ENCODE measurements at regions not wholly inside any gene's neighbourhood (a gene's known extent, or its start where the extent isn't known, plus 50 kb on each side); places are given as distances from the start of the nearest gene placed in this dataset.

- no peaks in the 10 kb centered on the region for H3K9me3 ChIP-seq (ENCODE audit: low read length)
- CTCF ChIA-PET: no interaction called here
- POLR2A ChIA-PET (ENCODE audit: unreplicated experiment): no interaction called here
- DNase-seq (no peak), ATAC-seq (no peak)
- no peak overlapping the region for H3K4me2 ChIP-seq (ENCODE audit: low read length)
- TF ChIP-seq EZH2 (IDR thresholded peaks at IDR 0.05; ENCODE audit: low read length, unreplicated experiment) (no peak), CTCF (conservative IDR thresholded peaks at IDR 0.05; ENCODE audit: low read depth, low read length) (no peak), EZH2phosphoT487 (IDR thresholded peaks at IDR 0.05; ENCODE audit: borderline replicate concordance, low read length) (no peak)
- no peaks in the 10 kb centered on the region for H3F3A ChIP-seq (ENCODE audit: low read length, unreplicated experiment)
- no peaks in the 10 kb centered on the region for H3K4me1 ChIP-seq (ENCODE audit: insufficient read depth, low read length)
- no peak overlapping the region for H3K4me3 ChIP-seq (ENCODE audit: low read length)
- intact Hi-C loops (cut with micrococcal nuclease): no loop called here
- no TSS peak for BruUV-seq (replicated peaks)
- H4K20me1 ChIP-seq (ENCODE audit: low read length): no peaks in the 10 kb centered on the region
- no peaks in the 10 kb centered on the region for H3K9me2 ChIP-seq (replicated peaks; ENCODE audit: low read length)
- H3K27ac ChIP-seq (ENCODE audit: low read length): no peak overlapping the region
- no peak overlapping the region for H3K9ac ChIP-seq (ENCODE audit: low read length)
- H3K79me2 ChIP-seq (ENCODE audit: low read length): no peaks in the 10 kb centered on the region
- no peak overlapping the region for H2AFZ ChIP-seq (ENCODE audit: low read length)
- no peaks in the 10 kb centered on the region for H3K36me3 ChIP-seq (ENCODE audit: low read depth, low read length)
- no peaks in the 10 kb centered on the region for H3K27me3 ChIP-seq (ENCODE audit: low read length)
These were observed 98.4 kb upstream of the KLHL1 start for GRCh38 chr13:70206671-70207070.

GRCh38 chr13:70203661-70204229 is 95.5 kb upstream of the KLHL1 start:
- no TSS peak for BruUV-seq (replicated peaks)
- Histone ChIP-seq H3K9me2 (replicated peaks; ENCODE audit: low read length) (no peaks in the 10 kb centered on the region), H2AFZ (ENCODE audit: low read length) (no peak overlapping the region), H3K9ac (ENCODE audit: low read length) (no peak overlapping the region), H3K4me2 (ENCODE audit: low read length) (no peak overlapping the region), H3K9me3 (ENCODE audit: low read length) (no peaks in the 10 kb centered on the region), H3F3A (ENCODE audit: low read length, unreplicated experiment) (no peaks in the 10 kb centered on the region), H3K79me2 (ENCODE audit: low read length) (no peaks in the 10 kb centered on the region), H3K27ac (ENCODE audit: low read length) (no peak overlapping the region), H3K4me1 (ENCODE audit: insufficient read depth, low read length) (no peaks in the 10 kb centered on the region), H4K20me1 (ENCODE audit: low read length) (no peaks in the 10 kb centered on the region), H3K27me3 (ENCODE audit: low read length) (no peaks in the 10 kb centered on the region), H3K4me3 (ENCODE audit: low read length) (no peak overlapping the region), H3K36me3 (ENCODE audit: low read depth, low read length) (no peaks in the 10 kb centered on the region)
- peak; percentile 26 for DNase-seq
- ChIA-PET CTCF (no interaction called here), POLR2A (ENCODE audit: unreplicated experiment) (no interaction called here)
- intact Hi-C loops (cut with micrococcal nuclease): no loop called here
- no peak for TF ChIP-seq EZH2phosphoT487 (IDR thresholded peaks at IDR 0.05; ENCODE audit: borderline replicate concordance, low read length)
- no peak for TF ChIP-seq CTCF (conservative IDR thresholded peaks at IDR 0.05; ENCODE audit: low read depth, low read length)
- no peak for TF ChIP-seq EZH2 (IDR thresholded peaks at IDR 0.05; ENCODE audit: low read length, unreplicated experiment)
- no peak for ATAC-seq

GRCh38 chr13:70191034-70191433 is 82.8 kb upstream of the KLHL1 start:
- H3K79me2 ChIP-seq (ENCODE audit: low read length): no peaks in the 10 kb centered on the region
- no peak overlapping the region for H3K4me2 ChIP-seq (ENCODE audit: low read length)
- H3K27ac ChIP-seq (ENCODE audit: low read length): no peak overlapping the region
- intact Hi-C loops (cut with micrococcal nuclease): no loop called here
- H3K9me3 ChIP-seq (ENCODE audit: low read length): no peaks in the 10 kb centered on the region
- H3K27me3 ChIP-seq (ENCODE audit: low read length): no peaks in the 10 kb centered on the region
- H3K9ac ChIP-seq (ENCODE audit: low read length): no peak overlapping the region
- CTCF ChIA-PET: no interaction called here
- H2AFZ ChIP-seq (ENCODE audit: low read length): no peak overlapping the region
- H3K4me1 ChIP-seq (ENCODE audit: insufficient read depth, low read length): no peaks in the 10 kb centered on the region
- DNase-seq (no peak), ATAC-seq (no peak)
- POLR2A ChIA-PET (ENCODE audit: unreplicated experiment): no interaction called here
- H3F3A ChIP-seq (ENCODE audit: low read length, unreplicated experiment): no peaks in the 10 kb centered on the region
- no peaks in the 10 kb centered on the region for H3K36me3 ChIP-seq (ENCODE audit: low read depth, low read length)
- no peak for TF ChIP-seq EZH2 (IDR thresholded peaks at IDR 0.05; ENCODE audit: low read length, unreplicated experiment)
- TF ChIP-seq CTCF (conservative IDR thresholded peaks at IDR 0.05; ENCODE audit: low read depth, low read length): no peak
- no peak for TF ChIP-seq EZH2phosphoT487 (IDR thresholded peaks at IDR 0.05; ENCODE audit: borderline replicate concordance, low read length)
- no peak overlapping the region for H3K4me3 ChIP-seq (ENCODE audit: low read length)
- H4K20me1 ChIP-seq (ENCODE audit: low read length): no peaks in the 10 kb centered on the region
- H3K9me2 ChIP-seq (replicated peaks; ENCODE audit: low read length): no peaks in the 10 kb centered on the region
- no TSS peak for BruUV-seq (replicated peaks)
